ENCODE measurements at regions not wholly inside any gene's neighbourhood (a gene's known extent, or its start where the extent isn't known, plus 50 kb on each side); places are given as distances from the start of the nearest gene placed in this dataset.

GRCh38 chrX:10062980-10063379, 93.8 kb upstream of the CLCN4 start:
- H3K4me1 Mint-ChIP-seq = peaks cover 45% of the 10 kb centered on the region

GRCh38 chrX:10064736-10065135, 92.0 kb upstream of the CLCN4 start:
- Histone ChIP-seq H3K36me3 (replicated peaks in 1 of 2; ENCODE audit: control extremely low read depth in 1 of 2, control insufficient read depth in 1 of 2, extremely low read depth in 1 of 2, insufficient read depth in 2 of 2, low read length in 1 of 2) (peaks cover 0 to 31% of the 10 kb centered on the region in 2 experiments), H3K4me1 (ENCODE audit: control insufficient read depth in 2 of 2, insufficient read depth in 2 of 2, low read length in 2 of 2) (peaks cover 6 to 11% of the 10 kb centered on the region in 2 donors), H3K4me3 (ENCODE audit: control extremely low read depth in 1 of 5, extremely low read depth in 1 of 5, insufficient read depth in 1 of 5, low read depth in 2 of 5, low read length in 4 of 5) (no peak overlapping the region), H4K20me1 (ENCODE audit: control insufficient read depth, insufficient read depth, low read length, poor library complexity, severe bottlenecking) (no peaks in the 10 kb centered on the region), H3K27me3 (replicated peaks in 1 of 4; ENCODE audit: control extremely low read depth in 1 of 4, control insufficient read depth in 3 of 4, insufficient read depth in 4 of 4, low read length in 3 of 4) (no peaks in the 10 kb centered on the region), H3K79me2 (ENCODE audit: control insufficient read depth, insufficient read depth, low read length) (peaks cover 19% of the 10 kb centered on the region), H3K9ac (ENCODE audit: low read length) (no peak overlapping the region), H3K4me2 (replicated peaks; ENCODE audit: low read depth, low read length, poor library complexity, severe bottlenecking) (no peak overlapping the region), H2AFZ (ENCODE audit: insufficient read depth, low read depth, low read length, poor library complexity, severe bottlenecking) (no peak overlapping the region), H3K27ac (ENCODE audit: low read length in 2 of 2) (no peak overlapping the region), H3K9me3 (ENCODE audit: control extremely low read depth in 1 of 3, control insufficient read depth in 2 of 3, insufficient read depth in 1 of 3, low read length in 2 of 3) (no peaks in the 10 kb centered on the region)
- ChIA-PET CTCF (interaction anchor here (0.5 kb wide), 1 partner anchor 668 kb away, joined by 3 read pairs; no protein-coding TSS in a partner anchor), POLR2A (no interaction called here)
- intact Hi-C loops (cut with micrococcal nuclease) = loop anchor here (5.0 kb wide), 2 partner anchors 47 to 48 kb away; no protein-coding TSS in a partner anchor
- Mint-ChIP-seq H3K27ac (no peak overlapping the region), H3K4me3 (no peak overlapping the region), H3K4me1 (peaks cover 37% of the 10 kb centered on the region), H3K27me3 (no peaks in the 10 kb centered on the region), H3K9me3 (ENCODE audit: insufficient read depth) (no peaks in the 10 kb centered on the region)
- 98% methylated on average over 6 of the region's 11 CpGs for WGBS (ENCODE audit: insufficient coverage)
- DNase-seq = no peak
- no peak for TF ChIP-seq CTCF (IDR thresholded peaks at IDR 0.05)
- TF ChIP-seq EZH2 (IDR thresholded peaks at IDR 0.05; ENCODE audit: borderline replicate concordance, insufficient read depth, low read depth, low read length, poor library complexity, severe bottlenecking) = no peak
- no peak for ATAC-seq (ENCODE audit: low read depth)

More at GRCh38 chrX:10062980-10063379, 93.8 kb upstream of the CLCN4 start:
- no peak overlapping the region for H3K4me3 Mint-ChIP-seq
- H3K4me3 ChIP-seq (ENCODE audit: control extremely low read depth in 1 of 5, extremely low read depth in 1 of 5, insufficient read depth in 1 of 5, low read depth in 2 of 5, low read length in 4 of 5) = no peak overlapping the region
- no peaks in the 10 kb centered on the region for H3K9me3 Mint-ChIP-seq (ENCODE audit: insufficient read depth)
- TF ChIP-seq EZH2 (IDR thresholded peaks at IDR 0.05; ENCODE audit: borderline replicate concordance, insufficient read depth, low read depth, low read length, poor library complexity, severe bottlenecking) = no peak
- TF ChIP-seq CTCF (IDR thresholded peaks at IDR 0.05) = no peak
- H3K9ac ChIP-seq (ENCODE audit: low read length) = no peak overlapping the region
- no peak for DNase-seq
- intact Hi-C loops (cut with micrococcal nuclease) = loop anchor here (5.0 kb wide), 2 partner anchors 46 to 49 kb away; no protein-coding TSS in a partner anchor
- no peaks in the 10 kb centered on the region for H3K9me3 ChIP-seq (ENCODE audit: control extremely low read depth in 1 of 3, control insufficient read depth in 2 of 3, insufficient read depth in 1 of 3, low read length in 2 of 3)
- CTCF ChIA-PET = interaction anchor here (0.6 kb wide), 1 partner anchor 55 kb away, joined by 3 read pairs; no protein-coding TSS in a partner anchor
- ATAC-seq (ENCODE audit: low read depth) = no peak
- H3K79me2 ChIP-seq (ENCODE audit: control insufficient read depth, insufficient read depth, low read length) = peaks cover 20% of the 10 kb centered on the region
- H3K27me3 Mint-ChIP-seq = no peaks in the 10 kb centered on the region
- POLR2A ChIA-PET = no interaction called here
- H3K4me2 ChIP-seq (replicated peaks; ENCODE audit: low read depth, low read length, poor library complexity, severe bottlenecking) = no peak overlapping the region
- H4K20me1 ChIP-seq (ENCODE audit: control insufficient read depth, insufficient read depth, low read length, poor library complexity, severe bottlenecking) = no peaks in the 10 kb centered on the region
- no CpG with 5 or more reads among the region's 2 CpGs for WGBS (ENCODE audit: insufficient coverage)
- H3K27ac ChIP-seq (ENCODE audit: low read length in 2 of 2) = no peak overlapping the region
- H3K4me1 ChIP-seq (ENCODE audit: control insufficient read depth in 2 of 2, insufficient read depth in 2 of 2, low read length in 2 of 2) = peaks cover 6 to 21% of the 10 kb centered on the region in 2 donors
- H3K27ac Mint-ChIP-seq = no peak overlapping the region
- no peak overlapping the region for H2AFZ ChIP-seq (ENCODE audit: insufficient read depth, low read depth, low read length, poor library complexity, severe bottlenecking)
- peaks cover 0 to 25% of the 10 kb centered on the region in 2 experiments for H3K36me3 ChIP-seq (replicated peaks in 1 of 2; ENCODE audit: control extremely low read depth in 1 of 2, control insufficient read depth in 1 of 2, extremely low read depth in 1 of 2, insufficient read depth in 2 of 2, low read length in 1 of 2)
- H3K27me3 ChIP-seq (replicated peaks in 1 of 4; ENCODE audit: control extremely low read depth in 1 of 4, control insufficient read depth in 3 of 4, insufficient read depth in 4 of 4, low read length in 3 of 4) = no peaks in the 10 kb centered on the region

All from B cell (primary cell).